CD8-positive, alpha-beta memory T cell (primary cell): ENCODE measurements at regions not wholly inside any gene's neighbourhood (a gene's known extent, or its start where the extent isn't known, plus 50 kb on each side); places are given as distances from the start of the nearest gene placed in this dataset.

Experiments
- CTCF ChIA-PET: fragments of 350-600 bp; sonication (Branson Sonifier 250); formaldehyde crosslinking; loops from one replicate; lab custom pipeline; 2021; ENCODE audit warnings: antibody characterized with exemption; lab: Charles Lee
- POLR2A ChIA-PET: fragments of 350-600 bp; sonication (Branson Sonifier 250); formaldehyde crosslinking; loops from one replicate; lab custom pipeline; 2021; ENCODE audit warnings: antibody characterized with exemption; lab: Charles Lee
- DNase-seq, 5 donors: peaks; one replicate each; pipeline versions ENCODE4 v3.0.0 to v3.0.0-alpha.2; 2020 to 2022; ENCODE audit warnings: mixed read lengths in 1 of 5
- H3K27ac ChIP-seq: one replicate; pipeline ENCODE4 v1.7.0; 2013; ENCODE audit warnings: low read depth, mild to moderate bottlenecking, low read length, moderate library complexity
- H3K27me3 ChIP-seq: 2 replicates; pipeline ENCODE4 v1.7.0; 2013; ENCODE audit warnings: low read length, mild to moderate bottlenecking; ENCODE audit not compliant: insufficient read depth, poor library complexity, severe bottlenecking
- H3K36me3 ChIP-seq: 2 replicates; pipeline ENCODE4 v1.7.0; 2013; ENCODE audit warnings: mild to moderate bottlenecking, low read length, moderate library complexity; ENCODE audit not compliant: insufficient read depth
- H3K4me1 ChIP-seq: 2 replicates; pipeline ENCODE4 v1.7.0; 2013; ENCODE audit warnings: mild to moderate bottlenecking, low read length, moderate library complexity; ENCODE audit not compliant: insufficient read depth
- H3K4me3 ChIP-seq: 2 replicates; pipeline ENCODE4 v1.7.0; 2013; ENCODE audit warnings: mild to moderate bottlenecking, low read length
- H3K9me3 ChIP-seq: 2 replicates; pipeline ENCODE4 v1.7.0; 2013; ENCODE audit warnings: mild to moderate bottlenecking, low read length
- H3K27ac Mint-ChIP-seq, 8 donors: one replicate each; pipeline ENCODE4 v1.8.0; 2020 to 2021; ENCODE audit warnings: mixed read lengths in 8 of 8, mild to moderate bottlenecking in 6 of 8, inconsistent platforms in 3 of 8, moderate library complexity in 3 of 8
- H3K27me3 Mint-ChIP-seq, 2 donors: one replicate each; pipeline ENCODE4 v1.8.0; 2020 to 2021; ENCODE audit warnings: mixed read lengths in 2 of 2, mild to moderate bottlenecking in 1 of 2, moderate library complexity in 1 of 2
- H3K36me3 Mint-ChIP-seq, 3 donors: one replicate each; pipeline ENCODE4 v1.8.0; 2020 to 2021; ENCODE audit warnings: mixed read lengths in 3 of 3, inconsistent platforms in 1 of 3, mild to moderate bottlenecking in 1 of 3
- H3K4me1 Mint-ChIP-seq, 3 donors: one replicate each; pipeline ENCODE4 v1.8.0; 2020 to 2021; ENCODE audit warnings: mixed read lengths in 3 of 3, inconsistent platforms in 1 of 3, mild to moderate bottlenecking in 1 of 3
- H3K4me3 Mint-ChIP-seq, 7 donors: one replicate each; pipeline ENCODE4 v1.8.0; 2020 to 2021; ENCODE audit warnings: mixed read lengths in 7 of 7, mild to moderate bottlenecking in 6 of 7, moderate library complexity in 4 of 7, inconsistent platforms in 2 of 7
- H3K9me3 Mint-ChIP-seq, 5 donors: one replicate each; pipeline ENCODE4 v1.8.0; 2020 to 2022; ENCODE audit warnings: mixed read lengths in 5 of 5, mild to moderate bottlenecking in 3 of 5, moderate library complexity in 2 of 5, inconsistent platforms in 1 of 5

DNA sequence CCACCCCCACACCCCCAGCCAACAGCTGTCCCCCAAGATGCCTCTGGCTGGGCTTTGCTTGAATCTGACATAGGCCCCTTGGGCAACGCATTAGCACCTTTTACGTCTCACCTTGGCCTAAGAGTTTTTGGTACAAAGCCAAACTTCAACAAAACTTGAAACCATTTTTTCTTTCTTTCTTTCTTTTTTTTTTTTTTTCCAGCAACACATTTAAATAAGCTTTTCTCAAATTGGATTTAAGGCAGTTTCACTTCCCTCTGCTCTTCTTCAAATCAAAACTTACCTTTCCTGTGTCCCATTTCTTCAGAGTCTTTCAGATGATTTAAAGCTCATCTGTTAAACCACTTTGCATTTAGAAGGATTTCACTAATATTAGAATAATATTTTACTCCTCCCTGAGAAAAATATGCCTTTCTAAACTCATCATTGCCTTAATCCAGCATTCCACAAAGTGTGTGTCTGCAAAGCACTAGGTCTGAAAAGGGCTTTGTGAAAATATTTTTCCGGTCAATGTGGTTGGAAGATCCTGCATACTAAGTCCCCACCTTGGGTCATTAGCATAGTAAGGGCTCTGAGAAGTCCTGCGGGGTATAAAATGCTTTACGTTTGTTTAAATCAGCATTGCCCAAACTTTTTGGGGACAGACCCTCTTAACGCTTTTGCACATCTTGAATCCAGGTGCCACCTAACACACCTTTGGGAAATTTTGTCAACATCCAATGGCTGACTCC lies 217.0 kb downstream of the TLE3 start:
- Mint-ChIP-seq H3K27me3 (peaks cover 9 to 10% of the 10 kb centered on the region in 2 donors), H3K27ac (no peak overlapping the region), H3K9me3 (peaks cover 0 to 4% (median 0%) of the 10 kb centered on the region in 5 donors), H3K36me3 (peaks cover 0 to 10% (median 0%) of the 10 kb centered on the region in 3 donors), H3K4me3 (no peak overlapping the region), H3K4me1 (no peaks in the 10 kb centered on the region)
- Histone ChIP-seq H3K4me3 (no peak overlapping the region), H3K27me3 (no peaks in the 10 kb centered on the region), H3K36me3 (no peaks in the 10 kb centered on the region), H3K9me3 (no peaks in the 10 kb centered on the region), H3K4me1 (no peaks in the 10 kb centered on the region), H3K27ac (no peak overlapping the region)
- ChIA-PET CTCF (no interaction called here), POLR2A (no interaction called here)
- DNase-seq, result no peak

DNA sequence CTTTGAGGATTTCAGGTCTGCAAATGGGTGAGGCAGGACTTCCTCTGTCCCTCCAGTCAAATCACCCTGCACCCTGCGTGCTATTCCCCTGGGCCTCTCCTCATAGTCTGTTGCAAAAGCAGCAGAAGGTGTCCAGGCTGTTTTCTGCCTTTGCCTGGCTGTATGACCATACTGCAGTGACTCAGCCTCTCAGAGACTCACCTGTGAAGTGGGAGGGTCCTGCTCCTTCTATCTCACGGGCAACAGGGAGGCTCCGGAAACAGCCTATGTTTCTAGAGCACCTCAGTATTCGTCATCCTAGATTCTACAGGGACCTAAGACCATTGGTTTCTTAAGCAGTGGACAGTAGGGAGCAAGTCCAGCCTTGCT lies 216.4 kb downstream of the TLE3 start:
- Mint-ChIP-seq H3K27me3 (peaks cover 8 to 15% of the 10 kb centered on the region in 2 donors), H3K36me3 (peaks cover 0 to 10% (median 0%) of the 10 kb centered on the region in 3 donors), H3K4me1 (no peaks in the 10 kb centered on the region), H3K9me3 (peaks cover 0 to 4% (median 0%) of the 10 kb centered on the region in 5 donors), H3K27ac (no peak overlapping the region), H3K4me3 (no peak overlapping the region)
- Histone ChIP-seq H3K27ac (no peak overlapping the region), H3K4me3 (no peak overlapping the region), H3K4me1 (no peaks in the 10 kb centered on the region), H3K36me3 (no peaks in the 10 kb centered on the region), H3K9me3 (no peaks in the 10 kb centered on the region), H3K27me3 (no peaks in the 10 kb centered on the region)
- ChIA-PET CTCF (no interaction called here), POLR2A (no interaction called here)
- DNase-seq, result no peak

DNA sequence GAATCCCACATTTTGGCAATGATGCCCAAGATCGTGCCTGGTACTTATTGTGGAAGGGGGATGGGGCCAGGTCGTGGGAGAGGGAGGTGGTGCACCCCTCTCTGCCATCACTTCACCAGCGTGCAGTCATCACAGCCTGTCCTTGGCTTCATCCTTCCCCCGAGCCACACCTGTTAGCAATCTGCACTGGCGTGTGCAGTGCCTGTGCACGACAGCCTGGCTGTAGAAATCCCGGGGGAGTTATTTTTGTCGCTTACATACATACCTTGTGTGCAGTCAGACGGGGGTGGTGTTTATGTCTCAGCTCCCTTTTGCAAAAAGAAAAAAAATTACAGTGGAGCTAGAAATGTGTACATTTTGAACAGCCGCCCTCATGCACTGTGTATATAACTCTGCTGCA lies 216.0 kb downstream of the TLE3 start:
- H3K36me3 Mint-ChIP-seq, result peaks cover 0 to 10% (median 0%) of the 10 kb centered on the region in 3 donors
- CTCF ChIA-PET, result no interaction called here
- no peak for DNase-seq
- peaks cover 0 to 4% (median 0%) of the 10 kb centered on the region in 5 donors for H3K9me3 Mint-ChIP-seq
- no peak overlapping the region for H3K4me3 Mint-ChIP-seq
- H3K27ac Mint-ChIP-seq, result no peak overlapping the region
- H3K36me3 ChIP-seq, result no peaks in the 10 kb centered on the region
- POLR2A ChIA-PET, result no interaction called here
- no peak overlapping the region for H3K4me3 ChIP-seq
- H3K27me3 ChIP-seq, result no peaks in the 10 kb centered on the region
- no peaks in the 10 kb centered on the region for H3K4me1 Mint-ChIP-seq
- H3K27ac ChIP-seq, result no peak overlapping the region
- no peaks in the 10 kb centered on the region for H3K4me1 ChIP-seq
- peaks cover 11 to 18% of the 10 kb centered on the region in 2 donors for H3K27me3 Mint-ChIP-seq
- H3K9me3 ChIP-seq, result no peaks in the 10 kb centered on the region

DNA sequence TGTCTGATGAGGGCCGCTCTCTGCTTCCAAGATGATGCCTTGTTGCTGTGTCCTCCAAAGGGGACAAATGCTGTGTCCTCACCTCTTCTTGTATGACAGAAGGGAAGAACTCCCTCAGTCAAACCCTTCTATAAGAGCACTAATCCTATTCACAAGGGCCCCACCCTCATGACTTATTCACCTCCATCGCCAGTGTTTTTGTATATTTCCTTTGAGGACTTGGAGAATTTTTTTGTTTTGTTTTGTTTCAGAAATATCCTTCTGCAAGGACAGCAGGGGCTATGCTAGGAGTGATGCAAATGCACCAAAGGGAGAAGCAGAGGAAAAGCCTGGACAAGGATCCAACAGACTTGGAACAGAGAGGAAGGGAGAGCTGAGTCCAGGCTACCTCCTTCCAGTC lies 214.4 kb downstream of the TLE3 start:
- Mint-ChIP-seq H3K9me3 (peaks cover 0 to 6% (median 0%) of the 10 kb centered on the region in 5 donors), H3K4me1 (no peaks in the 10 kb centered on the region), H3K4me3 (no peak overlapping the region), H3K36me3 (peaks cover 0 to 10% (median 0%) of the 10 kb centered on the region in 3 donors), H3K27ac (no peak overlapping the region), H3K27me3 (peaks cover 14 to 22% of the 10 kb centered on the region in 2 donors)
- no peaks in the 10 kb centered on the region for H3K9me3 ChIP-seq
- no peak overlapping the region for H3K27ac ChIP-seq
- no peaks in the 10 kb centered on the region for H3K4me1 ChIP-seq
- POLR2A ChIA-PET, result no interaction called here
- H3K27me3 ChIP-seq, result no peaks in the 10 kb centered on the region
- H3K4me3 ChIP-seq, result no peak overlapping the region
- H3K36me3 ChIP-seq, result no peaks in the 10 kb centered on the region
- CTCF ChIA-PET, result no interaction called here
- no peak for DNase-seq

DNA sequence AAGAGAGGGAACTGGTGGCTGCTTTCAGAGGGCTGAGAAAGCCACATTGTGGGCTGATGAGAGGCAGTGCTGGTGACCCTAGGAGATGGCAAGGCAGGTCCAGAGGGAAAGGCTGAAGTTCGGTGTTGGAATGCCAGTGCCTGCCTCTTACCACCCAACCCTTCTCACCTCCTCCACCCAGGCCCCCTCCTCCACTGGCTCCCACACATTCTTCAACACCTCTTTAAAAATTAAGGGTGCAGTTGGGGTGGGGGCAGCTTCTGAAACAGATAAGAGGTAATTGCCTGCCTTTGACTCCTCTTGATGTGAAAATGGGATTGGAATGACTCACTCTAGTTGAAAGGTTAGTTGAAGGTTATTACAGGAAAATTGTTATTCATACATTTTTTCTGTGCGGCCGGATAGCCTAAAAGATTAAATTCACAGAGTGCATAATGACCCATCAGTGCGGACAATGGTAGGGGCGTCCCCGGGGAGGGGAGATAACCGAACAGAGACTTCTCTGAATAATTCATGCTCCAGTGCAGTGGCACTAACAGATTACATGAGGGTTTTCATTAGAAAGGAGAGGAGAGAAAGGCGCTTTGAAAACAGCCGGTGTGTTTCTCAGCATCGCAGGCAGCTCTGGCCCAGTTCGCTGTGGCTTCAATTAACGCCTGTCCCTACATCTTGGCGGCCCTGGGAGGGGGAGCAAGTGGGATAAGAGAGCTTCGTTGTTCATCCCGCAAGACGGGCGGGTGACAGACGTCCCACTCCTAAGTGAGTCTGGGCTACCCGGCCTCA lies 212.4 kb downstream of the TLE3 start:
- Histone ChIP-seq H3K27ac (no peak overlapping the region), H3K9me3 (no peaks in the 10 kb centered on the region), H3K27me3 (no peaks in the 10 kb centered on the region), H3K36me3 (no peaks in the 10 kb centered on the region), H3K4me1 (no peaks in the 10 kb centered on the region), H3K4me3 (no peak overlapping the region)
- H3K27ac Mint-ChIP-seq, result no peak overlapping the region
- H3K4me3 Mint-ChIP-seq, result no peak overlapping the region
- peaks cover 0 to 10% (median 0%) of the 10 kb centered on the region in 3 donors for H3K36me3 Mint-ChIP-seq
- ChIA-PET CTCF (interaction anchor here (1.4 kb wide), 1 partner anchor 11 kb away, joined by 3 read pairs; no protein-coding TSS in a partner anchor), POLR2A (no interaction called here)
- no peak for DNase-seq
- no peaks in the 10 kb centered on the region for H3K4me1 Mint-ChIP-seq
- peaks cover 0 to 6% (median 0%) of the 10 kb centered on the region in 5 donors for H3K9me3 Mint-ChIP-seq
- H3K27me3 Mint-ChIP-seq, result peaks cover 10 to 22% of the 10 kb centered on the region in 2 donors

DNA sequence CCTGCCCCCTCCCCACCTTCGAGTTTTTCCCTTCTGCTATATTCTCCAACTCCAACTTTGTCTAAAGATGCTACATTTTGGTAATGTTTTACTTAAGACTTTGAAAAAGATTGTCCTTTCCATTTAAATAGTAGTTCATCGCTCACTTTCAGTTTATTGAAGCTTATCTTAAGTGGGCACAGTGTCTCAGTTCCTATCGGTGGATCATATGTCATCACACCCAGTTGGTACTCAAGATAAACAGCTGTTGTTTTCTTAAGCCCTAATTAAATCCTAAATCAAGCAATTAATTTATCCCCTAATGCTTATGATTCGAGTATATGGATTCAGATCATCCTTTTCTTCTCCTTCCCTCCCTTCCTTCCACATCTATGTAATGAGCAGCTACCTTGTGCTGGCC lies 210.7 kb downstream of the TLE3 start:
- H3K4me1 Mint-ChIP-seq, result no peaks in the 10 kb centered on the region
- H3K9me3 Mint-ChIP-seq, result peaks cover 0 to 9% (median 0%) of the 10 kb centered on the region in 5 donors

DNA sequence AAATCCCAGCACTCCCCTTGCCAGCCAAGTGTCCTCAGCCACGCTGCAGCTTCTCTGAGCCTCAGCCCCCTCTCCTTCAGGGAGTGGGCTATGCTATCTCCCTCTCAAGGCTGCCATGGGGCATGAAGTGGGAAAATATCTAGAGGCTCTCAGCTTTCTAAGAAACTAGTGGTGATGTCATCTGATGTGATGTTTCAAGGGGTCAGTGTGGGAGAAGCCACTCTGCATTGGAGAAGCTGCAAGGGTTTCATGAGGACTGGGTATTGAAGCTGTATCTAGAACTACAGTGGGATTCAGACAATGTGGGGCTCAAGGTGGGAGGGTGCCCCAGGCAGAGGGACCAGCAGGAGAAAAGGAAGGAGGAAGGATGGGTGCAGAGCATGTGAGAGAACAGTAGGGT lies 210.2 kb downstream of the TLE3 start:
- Mint-ChIP-seq H3K27ac (no peak overlapping the region), H3K4me3 (no peak overlapping the region), H3K4me1 (no peaks in the 10 kb centered on the region), H3K36me3 (peaks cover 0 to 10% (median 0%) of the 10 kb centered on the region in 3 donors), H3K9me3 (peaks cover 0 to 9% (median 0%) of the 10 kb centered on the region in 5 donors), H3K27me3 (peaks cover 15 to 17% of the 10 kb centered on the region in 2 donors)
- Histone ChIP-seq H3K4me1 (no peaks in the 10 kb centered on the region), H3K4me3 (no peak overlapping the region), H3K36me3 (no peaks in the 10 kb centered on the region), H3K27ac (no peak overlapping the region), H3K27me3 (no peaks in the 10 kb centered on the region), H3K9me3 (no peaks in the 10 kb centered on the region)
- CTCF ChIA-PET, result no interaction called here
- no peak for DNase-seq
- POLR2A ChIA-PET, result no interaction called here

More for the DNA sequence above, 210.7 kb downstream of the TLE3 start:
- Histone ChIP-seq H3K36me3 (no peaks in the 10 kb centered on the region), H3K27me3 (no peaks in the 10 kb centered on the region), H3K9me3 (no peaks in the 10 kb centered on the region), H3K27ac (no peak overlapping the region), H3K4me3 (no peak overlapping the region), H3K4me1 (no peaks in the 10 kb centered on the region)
- Mint-ChIP-seq H3K27me3 (peaks cover 16 to 22% of the 10 kb centered on the region in 2 donors), H3K36me3 (peaks cover 0 to 14% (median 0%) of the 10 kb centered on the region in 3 donors), H3K27ac (no peak overlapping the region), H3K4me3 (no peak overlapping the region)
- POLR2A ChIA-PET, result no interaction called here
- CTCF ChIA-PET, result no interaction called here
- no peak for DNase-seq

DNA sequence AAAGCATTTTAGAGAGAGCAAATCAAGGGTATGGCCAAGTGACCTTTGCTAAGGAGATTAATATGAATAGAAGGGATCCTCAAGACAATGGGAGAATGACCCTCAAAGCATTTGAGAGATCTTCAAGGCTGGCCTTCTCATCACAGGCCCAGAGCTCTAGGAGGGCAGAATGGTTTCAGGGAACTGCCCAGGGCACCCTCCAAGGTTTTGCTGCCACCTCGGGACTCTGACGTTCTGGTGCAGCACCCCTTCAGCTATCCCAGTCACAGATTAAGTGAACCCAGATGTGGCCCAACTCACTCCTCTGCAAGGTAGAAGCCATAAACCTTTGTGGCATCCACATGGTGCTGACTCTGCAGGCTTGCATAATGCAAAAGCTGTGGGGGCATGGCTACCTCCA lies 209.3 kb downstream of the TLE3 start:
- POLR2A ChIA-PET, result no interaction called here
- CTCF ChIA-PET, result no interaction called here

More for the DNA sequence above, 209.3 kb downstream of the TLE3 start:
- DNase-seq, result no peak
- H3K4me1 Mint-ChIP-seq, result no peaks in the 10 kb centered on the region
- Histone ChIP-seq H3K36me3 (no peaks in the 10 kb centered on the region), H3K27me3 (no peaks in the 10 kb centered on the region), H3K9me3 (no peaks in the 10 kb centered on the region), H3K4me3 (no peak overlapping the region), H3K27ac (no peak overlapping the region), H3K4me1 (no peaks in the 10 kb centered on the region)
- peaks cover 15 to 18% of the 10 kb centered on the region in 2 donors for H3K27me3 Mint-ChIP-seq
- H3K9me3 Mint-ChIP-seq, result peaks cover 0 to 7% (median 0%) of the 10 kb centered on the region in 5 donors
- H3K27ac Mint-ChIP-seq, result no peak overlapping the region
- peaks cover 0 to 5% (median 0%) of the 10 kb centered on the region in 3 donors for H3K36me3 Mint-ChIP-seq
- no peak overlapping the region for H3K4me3 Mint-ChIP-seq
